ENCODE measurements at regions not wholly inside any gene's neighbourhood (a gene's known extent, or its start where the extent isn't known, plus 50 kb on each side); places are given as distances from the start of the nearest gene placed in this dataset.

GRCh38 chr4:180483036-180483435 is 1760.2 kb upstream of the TENM3 start:
- no peak for DNase-seq (ENCODE audit: low read depth in 4 of 4, low spot score in 3 of 4)

- no peak for DNase-seq (ENCODE audit: low read depth in 4 of 4, low spot score in 3 of 4)
Measured at GRCh38 chr4:180485407-180485806, 1757.8 kb upstream of the TENM3 start.

DNA sequence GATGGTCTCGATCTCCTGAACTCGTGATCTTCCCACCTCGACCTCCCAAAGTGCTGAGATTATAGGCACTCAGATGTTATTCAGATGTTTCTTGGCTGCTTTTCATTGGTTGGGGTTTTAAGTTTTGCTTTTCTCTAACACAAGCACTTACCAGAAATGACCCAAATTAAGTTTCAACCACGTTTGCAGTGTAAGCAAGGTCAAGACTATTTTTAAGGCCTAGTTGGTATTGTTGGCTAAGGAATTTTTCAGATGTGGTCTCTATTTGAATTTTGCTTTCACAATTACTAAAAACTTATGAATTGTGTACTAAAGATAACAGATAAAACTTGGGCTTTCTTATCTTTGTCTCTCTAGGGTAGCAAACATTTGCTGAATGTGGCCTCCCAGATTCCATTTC is 1756.9 kb upstream of the TENM3 start:
- DNase-seq (ENCODE audit: low read depth in 4 of 4, low spot score in 3 of 4), result no peak

- no peak for DNase-seq (ENCODE audit: low read depth in 4 of 4, low spot score in 3 of 4)
Measured at GRCh38 chr4:180489787-180490186, 1753.4 kb upstream of the TENM3 start.

DNA sequence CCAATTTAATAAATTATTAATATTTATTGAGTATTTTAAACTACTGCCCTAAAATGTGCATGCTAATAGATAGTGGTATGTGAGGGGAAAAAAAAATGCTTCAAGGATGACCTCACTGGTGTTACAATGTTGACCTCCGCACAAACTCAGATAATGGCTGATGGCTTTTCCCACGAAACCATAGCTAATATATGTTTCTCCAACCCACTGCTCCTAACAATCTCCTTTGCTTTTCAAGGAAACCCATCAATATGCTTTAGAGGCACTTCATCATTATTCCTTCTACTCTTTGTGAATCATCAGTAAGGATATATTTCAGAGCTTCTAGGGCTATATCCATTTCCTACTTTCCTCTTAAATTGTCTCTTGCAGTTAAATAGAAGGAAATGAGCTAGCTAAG is 1752.0 kb upstream of the TENM3 start:
- DNase-seq (ENCODE audit: low read depth in 4 of 4, low spot score in 3 of 4), result no peak

DNA sequence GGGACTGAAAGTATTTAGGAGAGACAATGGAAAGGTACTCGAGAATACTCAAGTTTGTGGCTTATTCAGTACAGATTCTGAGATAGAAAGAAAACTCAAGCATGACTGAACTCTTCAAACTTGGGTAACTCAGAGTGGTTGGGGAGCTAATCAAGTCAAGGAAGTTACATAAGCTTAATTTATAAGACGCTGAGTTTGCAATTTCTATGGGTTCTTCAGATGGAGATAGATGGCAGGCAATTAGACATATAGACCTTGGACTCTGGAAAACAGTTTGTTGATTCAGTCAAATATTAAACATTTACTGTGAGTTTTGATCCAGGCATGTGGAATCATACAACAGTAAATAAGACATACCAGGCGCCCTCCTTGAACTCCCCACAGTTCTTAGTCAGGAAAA is 1749.9 kb upstream of the TENM3 start:
- no peak for DNase-seq (ENCODE audit: low read depth in 4 of 4, low spot score in 3 of 4)

- no peak for DNase-seq (ENCODE audit: low read depth in 4 of 4, low spot score in 3 of 4)
Measured at GRCh38 chr4:180500154-180500553, 1743.0 kb upstream of the TENM3 start.

DNA sequence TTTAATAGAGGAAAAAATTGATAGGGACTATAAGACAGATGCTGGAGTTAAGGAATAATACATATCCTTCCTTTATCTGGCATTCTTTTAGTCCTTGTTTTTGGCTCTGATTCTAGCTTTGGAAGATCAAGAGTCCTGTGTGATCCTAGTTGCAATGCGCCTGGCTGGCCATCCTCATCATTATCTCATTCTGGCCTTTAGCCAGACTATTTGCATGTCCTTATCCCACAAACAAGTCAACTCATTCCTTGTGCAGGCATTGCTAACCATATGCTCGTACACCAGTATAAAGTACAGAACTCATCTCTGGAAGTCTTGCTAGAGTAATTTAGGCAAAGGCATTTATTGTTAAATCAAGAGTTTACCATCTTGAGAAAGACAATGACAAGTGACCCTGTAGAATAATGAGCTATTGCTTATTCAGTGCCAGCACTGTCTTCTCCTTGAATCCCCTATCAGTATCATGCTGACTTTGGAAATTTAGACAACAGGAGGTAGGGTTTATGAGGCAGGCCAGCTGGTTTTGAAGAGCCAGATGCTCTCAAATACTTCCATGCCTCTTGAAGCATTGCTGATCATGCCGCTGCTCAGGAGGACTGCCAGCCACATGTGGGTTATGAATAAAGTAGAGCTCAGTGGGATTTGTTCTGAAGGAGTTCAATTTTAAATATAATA is 1730.3 kb upstream of the TENM3 start:
- no peak for DNase-seq (ENCODE audit: low read depth in 4 of 4, low spot score in 3 of 4)

- no peak for DNase-seq (ENCODE audit: low read depth in 4 of 4, low spot score in 3 of 4)
Measured at GRCh38 chr4:180518906-180519305, 1724.3 kb upstream of the TENM3 start.

- DNase-seq (ENCODE audit: low read depth in 4 of 4, low spot score in 3 of 4), result no peak
Measured at GRCh38 chr4:180521181-180521580, 1722.0 kb upstream of the TENM3 start.

- no peak for DNase-seq (ENCODE audit: low read depth in 4 of 4, low spot score in 3 of 4)
Measured at GRCh38 chr4:180525523-180526077, 1717.6 kb upstream of the TENM3 start.

GRCh38 chr4:180528003-180528402 is 1715.2 kb upstream of the TENM3 start:
- no peak for DNase-seq (ENCODE audit: low read depth in 4 of 4, low spot score in 3 of 4)

GRCh38 chr4:180530787-180531186 is 1712.4 kb upstream of the TENM3 start:
- DNase-seq (ENCODE audit: low read depth in 4 of 4, low spot score in 3 of 4), result no peak

DNA sequence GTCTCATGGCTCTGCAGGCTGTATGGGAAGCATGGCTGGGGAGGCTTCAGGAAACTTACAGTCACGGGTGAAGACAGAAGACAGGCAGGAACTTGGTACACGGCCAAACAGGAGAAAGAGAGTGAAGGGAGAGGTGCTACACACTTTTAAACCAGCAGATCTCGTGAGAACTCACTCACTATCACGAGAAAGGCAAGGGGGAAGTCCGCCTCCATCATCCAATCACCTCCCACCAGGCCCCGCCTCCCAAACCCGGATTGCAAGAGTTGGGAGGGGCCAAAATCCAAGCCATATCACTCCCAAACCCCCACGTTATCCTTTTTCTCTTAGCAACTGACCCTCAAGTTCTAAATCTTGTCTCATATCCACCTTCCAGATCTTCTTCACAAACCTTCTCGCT is 1710.5 kb upstream of the TENM3 start:
- DNase-seq (ENCODE audit: low read depth in 4 of 4, low spot score in 3 of 4), result no peak

- DNase-seq (ENCODE audit: low read depth in 4 of 4, low spot score in 3 of 4), result no peak
Measured at GRCh38 chr4:180538384-180539057, 1704.7 kb upstream of the TENM3 start.

DNA sequence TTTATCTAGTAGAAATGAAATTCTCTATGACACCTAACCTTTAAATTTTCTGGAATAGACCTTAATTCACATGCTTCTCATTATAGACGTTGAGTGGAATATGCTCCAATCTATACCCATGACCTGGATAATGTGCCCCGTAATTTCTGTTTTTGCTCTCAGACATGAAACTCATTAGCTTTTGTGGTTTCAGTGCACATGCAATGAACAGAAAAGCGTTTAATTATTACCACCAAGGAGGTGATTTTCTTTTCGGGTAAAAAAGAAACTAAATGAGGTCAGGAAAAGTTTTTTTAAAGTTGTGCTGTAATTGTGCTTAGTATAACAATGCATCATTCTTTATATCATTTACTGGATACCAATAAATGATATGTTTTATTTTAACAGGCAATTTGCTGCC is 1703.9 kb upstream of the TENM3 start:
- no peak for DNase-seq (ENCODE audit: low read depth in 4 of 4, low spot score in 3 of 4)

DNA sequence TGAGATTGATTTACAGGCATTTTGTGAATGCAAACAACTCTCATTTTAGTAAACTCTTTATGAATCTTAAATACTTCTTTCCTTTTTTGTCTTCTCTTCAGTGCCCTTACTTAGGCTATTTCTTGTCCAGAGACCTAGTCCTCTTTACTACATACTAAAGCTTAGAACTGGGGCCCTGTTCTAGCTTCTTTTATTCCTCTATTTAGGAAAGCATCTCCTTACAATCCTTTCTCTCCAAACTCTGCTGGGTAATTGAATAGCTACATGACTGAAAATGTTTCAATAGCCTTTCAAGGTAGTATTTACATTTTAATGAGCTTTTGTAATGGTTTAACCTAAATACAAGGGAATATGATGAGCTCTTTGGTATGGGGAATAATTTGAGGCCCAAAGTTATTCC is 1701.5 kb upstream of the TENM3 start:
- DNase-seq (ENCODE audit: low read depth in 4 of 4, low spot score in 3 of 4), result no peak

DNA sequence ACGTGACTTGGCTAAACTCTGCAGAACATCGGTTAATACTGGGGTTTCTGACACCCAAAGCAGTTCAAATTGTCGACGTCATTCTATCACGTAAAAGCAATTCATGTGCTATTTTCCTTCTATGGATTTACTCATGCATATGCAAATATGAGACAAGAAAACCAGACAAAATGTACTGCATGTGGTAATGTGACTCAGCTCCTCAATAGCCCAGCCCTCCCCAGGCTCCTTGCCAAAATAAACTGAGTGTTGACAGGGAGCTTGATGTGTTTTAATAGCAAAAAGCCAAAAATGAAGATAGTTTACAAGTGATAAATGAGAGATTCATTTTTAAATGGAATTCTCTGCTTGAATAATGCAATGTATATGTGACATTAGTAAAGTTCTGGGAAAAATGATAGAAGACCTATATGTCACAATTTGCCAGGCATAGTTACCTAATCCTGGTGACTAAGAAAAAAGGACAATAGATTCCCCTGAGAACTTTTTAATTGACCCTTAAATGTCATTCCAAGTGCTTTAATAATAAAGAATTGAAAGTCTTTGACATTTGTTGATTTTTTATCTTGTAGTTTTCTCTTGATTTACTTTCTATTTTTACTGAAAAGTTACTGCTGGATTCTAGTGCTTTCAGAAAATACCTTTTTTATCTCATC is 1700.6 kb upstream of the TENM3 start:
- DNase-seq (ENCODE audit: low read depth in 4 of 4, low spot score in 3 of 4), result peak in 2 of 4 donors; percentile 12 to 23

DNA sequence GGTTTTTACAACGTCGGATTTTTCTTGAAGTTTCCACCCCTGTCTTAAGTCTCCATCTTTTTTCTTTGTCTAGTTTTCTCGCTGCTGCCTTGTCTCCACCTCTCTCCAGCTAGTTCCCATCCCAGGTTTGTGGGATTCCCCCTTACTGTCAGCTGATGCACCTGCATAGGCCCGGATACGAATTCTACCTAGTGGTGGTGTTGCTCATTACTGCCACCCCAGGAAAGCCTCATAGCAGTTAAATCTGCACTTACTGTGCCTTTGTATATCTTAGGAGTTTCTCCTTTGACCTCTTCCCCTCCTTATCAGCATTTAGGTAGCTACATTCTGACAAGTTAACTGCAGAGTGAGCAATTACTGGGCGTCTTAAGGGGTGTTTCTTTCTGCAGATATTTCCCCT is 1693.1 kb upstream of the TENM3 start:
- no peak for DNase-seq (ENCODE audit: low read depth in 4 of 4, low spot score in 3 of 4)

DNA sequence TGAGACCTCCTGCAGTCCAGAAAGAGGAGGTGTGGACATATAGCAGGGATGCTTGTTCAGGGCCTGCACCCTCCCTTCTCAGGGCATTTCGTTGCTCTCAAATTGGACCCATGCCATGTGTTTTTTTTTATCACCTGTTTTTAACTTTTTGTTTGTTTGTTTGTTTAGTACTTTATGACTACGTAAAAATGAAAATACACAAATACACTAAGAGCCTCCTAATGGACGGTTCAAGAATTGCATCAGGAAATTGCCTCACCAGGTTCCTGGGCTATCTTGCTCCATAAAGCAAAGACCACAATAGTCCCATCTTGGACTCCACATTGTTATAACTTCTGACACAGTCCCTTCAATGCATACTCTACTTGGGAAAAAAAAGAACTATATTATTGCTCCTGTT is 1685.9 kb upstream of the TENM3 start:
- no peak for DNase-seq (ENCODE audit: low read depth in 4 of 4, low spot score in 3 of 4)

- DNase-seq (ENCODE audit: low read depth in 4 of 4, low spot score in 3 of 4), result no peak
Measured at GRCh38 chr4:180557950-180558349, 1685.3 kb upstream of the TENM3 start.

- no peak for DNase-seq (ENCODE audit: low read depth in 4 of 4, low spot score in 3 of 4)
Measured at GRCh38 chr4:180558427-180558826, 1684.8 kb upstream of the TENM3 start.
